Activated CD4-positive, alpha-beta T cell treated with anti-CD3 and anti-CD28 coated beads for 48 hours (primary cell): ENCODE measurements at regions not wholly inside any gene's neighbourhood (a gene's known extent, or its start where the extent isn't known, plus 50 kb on each side); places are given as distances from the start of the nearest gene placed in this dataset.
"Not testable (repeated sequence)": the region's sequence is repeated elsewhere in the genome, so short reads cannot be mapped to it uniquely, and the experiment has no call there.

ENCODE experiments used
- DNase-seq: peaks from one replicate; pipeline ENCODE4 v3.0.0-alpha.2; 2020

DNA sequence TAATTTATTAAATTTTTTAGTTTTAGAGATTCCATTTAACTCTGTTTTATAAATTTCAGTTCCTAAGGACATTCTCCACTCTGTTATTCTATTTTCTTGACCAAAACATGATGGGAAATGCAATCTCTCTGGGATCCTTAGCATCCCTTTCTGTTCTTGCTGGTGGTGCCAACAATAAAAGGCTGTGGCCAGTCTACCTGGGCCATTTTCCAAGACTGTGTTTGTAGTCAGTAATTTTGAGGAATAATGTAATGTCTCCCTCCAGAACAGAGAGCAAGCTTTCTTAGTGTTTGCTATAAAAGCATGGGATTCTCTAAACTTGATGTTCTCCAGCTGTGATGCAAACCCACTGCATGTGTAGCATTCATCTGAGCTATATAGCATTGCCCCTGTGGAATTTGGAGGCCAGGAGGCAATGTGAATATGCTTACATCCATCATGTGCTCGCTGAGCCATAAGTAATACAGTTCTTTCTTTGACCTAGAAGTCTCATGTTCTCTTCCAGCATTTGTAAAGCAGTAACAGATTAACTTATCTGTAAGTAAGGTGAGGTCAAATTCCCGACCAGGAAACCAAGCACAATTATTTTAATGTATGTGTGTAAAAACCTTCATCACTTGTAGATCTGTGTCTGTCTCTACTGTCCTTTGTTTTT is 211.5 kb upstream of the TAS2R1 start:
- no peak for DNase-seq

DNA sequence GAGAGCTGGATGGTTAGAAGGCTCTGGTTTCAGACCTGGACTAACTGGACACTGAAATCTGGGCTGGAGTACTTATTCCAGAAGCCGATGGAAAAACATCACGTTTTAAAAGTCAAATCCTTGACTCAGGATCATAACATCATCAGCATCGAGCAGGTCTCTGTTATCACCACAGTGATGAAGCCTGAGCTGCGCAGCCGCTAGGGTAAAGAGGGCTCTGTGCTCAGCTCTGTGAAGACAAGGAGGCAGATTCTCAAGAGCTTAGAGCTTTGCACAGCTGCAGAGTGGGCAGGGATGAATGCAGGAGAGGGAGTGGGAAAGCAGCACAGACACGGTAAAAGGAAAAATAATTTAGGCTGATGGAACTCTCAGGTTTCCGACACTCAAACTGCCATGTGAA is 208.8 kb upstream of the TAS2R1 start:
- DNase-seq = no peak

DNA sequence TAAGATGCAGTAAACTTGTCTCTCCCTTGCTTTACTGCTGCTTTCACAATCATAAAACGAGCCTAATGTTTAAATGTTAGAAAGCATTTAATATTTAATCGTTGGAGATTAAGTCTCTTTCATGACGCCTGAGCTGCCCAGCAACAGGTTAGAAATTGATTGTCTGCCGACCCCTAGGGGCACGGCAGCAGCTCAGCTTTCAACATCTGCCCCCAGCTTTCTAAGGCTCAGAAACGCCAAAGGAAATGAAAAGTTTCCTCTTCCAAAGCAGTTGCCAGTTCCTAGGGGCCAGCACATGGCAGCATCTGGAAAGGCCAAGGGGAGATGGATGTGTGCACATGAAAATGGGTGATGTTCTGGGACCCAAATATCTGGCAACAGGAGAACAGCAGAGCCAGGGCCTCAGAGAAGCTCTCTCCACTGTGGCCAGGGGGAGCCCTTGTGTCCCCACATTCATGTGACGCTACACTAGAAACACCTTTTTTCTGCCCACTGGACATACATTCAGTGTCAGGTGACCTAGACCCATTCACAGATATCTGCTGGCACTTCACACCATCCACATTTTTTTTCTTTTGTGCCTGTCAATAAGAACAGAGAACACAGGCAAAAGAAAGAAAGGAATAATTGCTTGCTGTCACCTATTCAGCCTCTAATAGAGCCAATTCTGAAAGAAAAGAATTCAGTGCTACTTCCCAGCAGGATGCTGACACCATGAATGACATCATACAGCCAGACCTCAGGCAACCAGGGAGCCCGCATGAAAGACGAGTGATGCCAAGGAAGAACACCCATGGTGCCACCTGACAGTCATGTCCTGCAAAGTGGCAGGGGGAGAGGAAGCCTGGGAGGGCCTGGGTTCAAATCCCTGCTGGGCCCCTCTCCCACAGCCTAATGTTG is 205.0 kb upstream of the TAS2R1 start:
- no peak for DNase-seq

DNA sequence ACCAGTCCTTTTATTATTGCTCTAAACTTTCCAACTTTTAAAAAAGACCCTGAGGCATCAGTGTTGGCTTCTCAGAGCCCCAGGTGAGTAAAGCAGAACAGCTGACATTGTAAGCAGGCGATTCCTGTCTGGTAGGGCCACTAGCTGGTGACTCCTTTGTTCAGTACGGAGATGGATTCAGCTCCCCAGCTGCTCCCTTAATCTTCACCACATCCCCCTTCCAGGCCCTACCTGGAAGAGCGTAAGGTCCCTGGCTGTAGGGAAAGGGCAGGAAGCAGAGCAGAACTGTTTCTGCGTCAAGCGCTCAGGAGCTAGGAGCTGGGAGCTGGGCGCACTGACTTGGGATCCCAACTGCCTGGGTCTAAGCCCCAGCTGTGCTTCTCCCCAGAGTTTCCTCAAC is 203.7 kb upstream of the TAS2R1 start:
- DNase-seq = no peak

DNA sequence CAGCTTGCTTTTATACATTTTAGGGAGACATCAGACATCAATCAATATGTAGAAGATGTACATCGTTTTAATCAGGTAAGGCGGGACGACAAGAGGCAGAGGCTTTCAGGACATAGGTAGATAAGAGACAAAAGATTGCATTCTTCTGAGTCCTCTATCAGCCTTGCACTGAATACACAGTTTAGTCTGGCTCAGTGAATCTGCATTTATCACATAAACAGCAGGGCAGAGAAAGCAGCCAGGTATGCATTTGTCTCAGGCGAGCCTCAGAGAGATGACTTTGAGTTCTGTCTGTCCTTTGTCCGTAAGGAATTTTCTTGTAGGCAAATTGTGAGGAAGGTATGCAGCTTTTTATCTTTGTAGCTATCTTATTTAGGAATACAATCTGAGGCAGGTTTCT is 202.8 kb upstream of the TAS2R1 start:
- DNase-seq = no peak

DNA sequence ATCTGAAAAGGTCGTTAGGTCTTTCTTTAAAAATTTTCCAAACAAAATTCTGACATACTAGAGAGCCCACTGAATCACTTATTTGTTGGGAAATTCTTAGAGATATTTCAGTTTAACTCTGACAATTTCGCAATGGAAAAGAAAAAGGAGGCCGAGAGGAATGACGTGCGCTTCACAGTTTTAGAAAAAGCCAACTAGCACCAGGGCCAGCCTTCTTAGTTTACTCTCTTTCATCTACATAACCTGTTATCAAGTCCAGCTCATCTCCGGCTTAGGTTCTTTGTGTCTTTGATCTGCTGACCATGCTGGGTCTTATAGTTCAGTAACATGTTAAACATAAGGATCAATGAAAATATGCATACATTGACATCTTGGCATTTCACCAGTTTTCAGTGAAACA is 201.7 kb upstream of the TAS2R1 start:
- no peak for DNase-seq

DNA sequence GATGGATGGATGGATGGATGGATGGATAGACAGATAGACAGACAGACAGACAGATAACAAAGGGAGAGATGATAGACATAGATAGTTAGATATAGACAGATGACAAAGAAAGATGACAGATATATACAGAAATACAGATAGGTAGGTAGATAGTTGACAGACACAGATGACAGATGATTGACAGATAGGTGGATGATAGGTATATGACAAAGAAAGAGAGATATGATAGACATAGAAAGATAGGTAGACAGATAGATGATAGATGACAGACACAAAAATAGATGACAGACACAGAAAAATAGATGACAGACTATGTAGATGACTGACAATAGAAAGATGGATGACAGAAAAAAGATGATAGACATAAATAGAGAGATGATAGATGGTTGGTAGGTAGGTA is 200.0 kb upstream of the TAS2R1 start:
- no peak for DNase-seq

DNA sequence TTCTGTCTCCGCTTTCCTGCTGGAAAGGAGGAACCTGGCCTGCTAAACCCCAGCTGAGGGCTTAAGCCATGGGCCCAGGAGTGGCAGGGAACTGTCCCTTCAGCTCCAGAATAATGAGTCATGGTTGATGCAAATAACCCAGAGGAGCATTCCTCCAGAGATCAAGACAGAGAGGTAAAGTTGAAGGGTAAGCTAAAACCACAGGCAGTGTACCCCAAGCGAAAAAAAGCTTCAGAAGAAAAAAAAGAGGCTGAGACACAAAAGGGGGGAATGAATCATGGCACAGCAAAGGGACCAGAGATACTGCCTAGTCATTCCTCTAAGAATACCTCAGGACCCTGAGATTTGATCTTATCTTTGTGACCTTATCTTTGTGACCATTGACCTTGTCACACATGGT is 199.5 kb upstream of the TAS2R1 start:
- DNase-seq = no peak

DNA sequence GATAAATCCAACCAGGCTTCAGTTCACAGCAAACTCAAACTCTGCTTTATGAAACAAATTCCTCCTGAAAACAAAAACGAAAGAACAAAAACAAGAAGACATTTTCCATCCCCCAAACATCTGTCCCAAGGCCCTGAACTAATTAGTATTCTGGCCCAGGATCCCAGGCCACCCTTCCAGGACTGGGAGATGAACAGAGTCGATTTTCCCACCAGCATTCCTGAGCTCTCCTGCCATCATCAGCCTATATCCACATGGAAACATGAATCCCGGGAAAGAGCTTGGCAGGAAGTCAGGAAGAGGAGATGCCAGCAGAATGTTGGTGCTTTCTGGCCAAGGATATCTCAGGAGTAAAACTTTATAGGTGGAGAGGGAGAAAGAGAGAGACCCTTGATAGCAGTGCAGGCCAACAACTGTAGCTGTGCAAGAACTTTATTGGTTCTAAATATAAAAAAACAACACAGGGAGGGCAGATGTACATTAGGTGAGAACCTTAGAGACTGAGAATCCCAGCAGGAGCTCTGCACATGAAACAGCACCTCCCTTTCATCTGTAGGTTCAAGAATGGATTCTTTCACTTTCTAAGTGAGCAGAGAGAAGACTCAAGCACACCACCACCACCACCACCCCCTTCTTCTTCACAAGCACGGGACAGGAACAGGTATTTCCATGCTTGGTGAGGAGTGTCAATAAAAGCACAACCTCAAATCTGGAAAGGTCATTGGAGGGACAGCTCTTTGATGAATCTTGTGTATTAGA is 190.7 kb upstream of the TAS2R1 start:
- DNase-seq = no peak

DNA sequence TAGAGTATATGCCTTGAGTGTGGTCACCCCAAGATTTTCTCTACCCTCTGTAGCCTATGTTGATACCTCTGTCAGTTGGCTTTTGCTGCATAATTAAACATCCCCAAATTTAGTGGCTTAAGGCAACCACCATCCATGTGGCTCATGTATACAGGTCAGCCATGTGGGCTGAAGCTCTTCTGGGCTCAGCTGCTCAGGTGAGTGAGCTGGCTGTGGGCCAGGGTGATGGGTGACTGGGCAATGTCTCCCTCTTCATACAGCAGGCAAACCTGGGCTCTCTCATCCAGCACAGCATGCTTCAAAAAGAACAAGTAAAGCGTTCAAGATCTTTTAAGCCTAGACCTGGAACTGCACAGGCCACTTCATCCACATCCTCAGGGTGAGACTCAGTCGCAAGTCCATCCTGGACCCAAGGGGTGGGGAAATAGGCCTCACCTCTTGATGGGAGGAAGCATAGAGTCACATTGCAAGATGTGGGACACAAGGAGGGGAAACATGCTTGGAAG is 188.2 kb upstream of the TAS2R1 start:
- no peak for DNase-seq

DNA sequence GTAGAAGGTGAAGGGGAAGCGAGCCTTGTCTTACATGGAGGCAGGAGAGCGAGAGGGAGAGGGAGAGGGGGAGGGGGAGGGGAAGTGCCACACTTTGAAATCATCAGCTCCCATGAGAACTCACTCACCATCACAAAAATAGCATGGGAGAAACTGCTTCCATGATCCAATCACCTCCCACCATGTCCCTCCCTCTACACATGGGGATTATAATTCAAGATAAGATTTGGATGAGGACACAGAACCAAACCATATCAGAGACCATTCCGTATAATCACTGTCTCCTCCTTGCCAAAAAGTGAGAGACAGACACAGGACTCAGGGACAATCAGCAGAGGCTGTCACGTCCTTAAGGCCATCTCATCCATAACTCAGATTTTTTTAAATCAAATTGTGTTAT is 187.7 kb upstream of the TAS2R1 start:
- DNase-seq = no peak

DNA sequence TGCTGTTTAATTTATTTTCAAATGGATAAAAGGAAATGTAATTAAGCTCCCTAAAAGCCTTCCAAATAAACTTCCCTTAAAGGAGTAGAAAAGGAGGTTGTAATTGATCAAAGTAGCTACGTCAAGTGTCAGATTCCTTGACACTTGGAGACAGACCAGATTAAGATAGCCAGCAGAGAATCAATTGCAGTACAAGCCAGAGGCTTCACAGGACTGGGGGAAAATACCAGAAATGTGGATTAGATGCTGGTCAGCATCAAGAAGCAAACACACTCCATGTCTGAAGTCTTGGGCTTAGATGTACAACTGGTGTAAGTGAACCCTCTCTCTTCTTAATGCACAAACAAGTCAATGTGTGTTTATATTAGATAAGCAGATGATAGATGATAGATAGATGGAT is 184.9 kb upstream of the TAS2R1 start:
- DNase-seq = no peak

DNA sequence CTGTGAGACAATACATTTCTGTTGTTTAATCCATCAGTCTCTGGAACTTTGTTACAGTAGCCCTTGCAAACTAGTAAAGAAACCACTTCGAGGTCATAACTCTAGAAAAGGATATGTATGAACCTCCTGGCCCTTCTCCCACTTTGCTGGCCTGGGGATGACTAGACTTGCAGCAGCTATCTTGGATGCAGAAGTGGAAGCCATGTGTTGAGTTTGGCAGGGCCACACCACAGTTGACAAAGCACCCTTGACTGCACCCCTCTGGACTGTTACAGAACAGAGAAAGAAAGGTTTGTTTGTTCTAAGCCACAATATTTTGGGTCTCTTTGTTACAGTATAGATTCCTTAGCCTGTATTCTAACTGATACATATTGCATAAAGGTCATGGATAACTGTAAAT is 183.2 kb upstream of the TAS2R1 start:
- DNase-seq = no peak

DNA sequence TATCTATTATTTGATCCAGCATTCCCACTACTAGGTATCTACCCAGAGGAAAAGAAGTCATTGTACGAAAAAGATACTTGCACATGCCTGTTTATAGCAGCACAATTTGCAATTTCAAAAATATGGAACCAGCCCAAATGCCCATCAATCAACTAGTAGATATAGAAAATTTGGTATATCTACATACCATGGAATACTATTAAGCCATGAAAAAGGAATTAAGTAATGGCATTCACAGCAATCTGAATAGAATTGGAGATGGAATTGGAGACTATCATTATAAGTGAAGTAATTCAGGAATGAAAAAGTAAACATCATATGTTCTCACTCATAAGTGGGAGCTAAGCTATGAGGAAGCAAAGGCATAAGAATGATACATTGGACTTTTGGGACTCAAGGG is 177.2 kb upstream of the TAS2R1 start:
- not testable (repeated sequence) for DNase-seq

DNA sequence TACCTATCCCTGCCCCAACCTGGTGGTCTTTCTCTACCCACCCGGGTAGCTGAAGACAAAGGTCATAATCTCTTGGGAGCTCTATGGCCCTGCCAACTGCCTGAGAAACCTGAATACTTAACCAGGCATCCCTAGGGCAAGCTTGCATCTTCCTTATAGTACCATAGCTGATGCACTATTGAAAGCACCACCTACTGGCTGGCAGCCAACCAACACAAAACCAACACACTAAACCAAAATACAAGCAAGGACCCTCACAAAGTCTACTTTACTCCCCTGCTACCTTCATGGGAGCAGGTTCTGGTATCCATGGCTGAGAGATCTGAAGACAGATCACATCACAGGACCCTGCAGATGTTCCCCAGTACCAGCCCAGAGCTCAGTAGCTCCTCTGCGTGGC is 171.8 kb upstream of the TAS2R1 start:
- DNase-seq = no peak

DNA sequence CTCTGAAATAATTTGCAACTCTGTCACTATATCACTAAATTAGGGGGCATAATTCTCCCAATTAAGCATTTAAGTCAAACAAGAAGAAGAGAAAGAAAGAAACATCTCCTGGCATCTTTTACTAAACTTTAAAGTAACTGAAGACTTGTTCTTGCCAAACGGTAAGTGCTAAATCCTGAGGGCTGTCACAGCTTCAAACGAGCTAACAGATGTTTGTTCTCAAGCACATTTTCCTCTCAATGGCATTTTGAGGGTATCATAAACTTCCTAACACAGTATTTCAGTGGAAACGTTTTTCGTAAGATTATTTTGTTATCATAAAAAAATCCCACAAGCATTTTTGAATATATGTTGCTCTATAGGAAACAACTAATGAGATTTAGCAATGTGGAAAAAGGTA is 169.5 kb upstream of the TAS2R1 start:
- no peak for DNase-seq

DNA sequence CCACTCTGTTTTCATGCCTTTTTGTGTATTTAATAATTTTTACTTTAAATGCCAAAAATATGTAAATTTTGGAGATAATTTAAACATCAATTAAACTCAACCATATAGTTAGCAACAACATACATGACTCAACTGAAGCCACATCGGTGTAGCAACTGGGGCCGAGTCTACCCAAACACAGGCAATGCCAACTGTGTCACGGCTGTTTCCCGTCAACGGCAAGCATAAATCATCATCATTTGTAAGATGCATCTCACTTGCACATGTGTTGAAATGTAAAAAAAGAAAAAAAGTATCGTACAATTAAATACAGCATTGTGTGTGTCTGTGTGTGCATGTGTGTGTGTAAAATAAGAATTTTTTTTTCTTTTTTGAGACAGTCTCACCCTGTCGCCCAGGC is 160.1 kb upstream of the TAS2R1 start:
- DNase-seq = no peak

DNA sequence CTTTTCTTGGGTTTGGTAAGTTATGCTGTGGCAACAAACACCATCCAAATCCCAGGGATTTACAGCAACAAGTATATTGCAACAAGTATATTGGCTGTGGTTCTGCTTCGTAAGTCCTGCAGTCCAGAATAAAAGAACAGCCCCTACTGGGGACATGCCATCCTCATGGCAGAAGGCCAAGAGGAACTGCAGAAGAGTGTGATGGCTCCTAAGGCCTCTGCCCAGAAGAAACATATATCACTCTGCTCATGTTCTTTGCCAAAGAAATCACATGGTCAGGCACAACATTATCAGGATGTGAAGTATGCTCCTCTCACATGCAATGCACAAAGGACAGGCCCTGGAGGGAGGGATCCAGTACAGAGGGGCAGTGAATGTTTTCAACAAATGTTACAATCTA is 159.6 kb upstream of the TAS2R1 start:
- no peak for DNase-seq

DNA sequence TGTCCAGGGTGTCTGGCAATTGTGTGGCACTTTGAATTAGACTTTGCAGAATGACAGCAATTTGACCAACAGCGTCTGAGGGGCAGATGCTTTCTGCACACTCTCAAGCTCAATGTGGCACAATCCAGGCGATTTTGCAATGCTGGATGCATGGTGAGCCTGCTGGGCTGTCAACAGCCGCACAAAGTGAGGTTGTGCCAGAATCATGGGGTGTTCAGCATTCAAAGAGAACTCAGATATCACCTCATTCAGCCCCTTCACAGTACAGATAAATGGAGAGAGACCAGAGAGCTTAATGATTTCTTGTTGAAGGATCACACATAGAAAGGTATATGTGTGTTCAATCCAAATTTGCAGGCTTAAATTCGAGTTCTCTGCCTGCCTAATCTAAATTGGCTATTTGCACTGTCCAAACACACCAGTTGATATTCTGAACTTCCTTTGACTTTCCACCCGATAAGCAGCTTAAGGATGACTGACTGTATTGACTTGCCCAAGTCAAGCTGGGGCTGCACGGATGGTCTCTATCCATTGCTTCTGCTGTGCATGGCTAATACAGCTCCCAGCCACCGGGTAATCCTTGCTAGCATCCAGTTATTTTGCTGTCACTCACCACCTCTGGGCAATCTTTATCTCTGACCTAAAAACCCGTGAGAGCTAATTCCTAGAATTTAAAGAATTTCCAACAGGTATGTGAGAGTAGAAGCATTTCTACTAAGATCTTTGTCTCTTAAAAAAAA is 157.9 kb upstream of the TAS2R1 start:
- DNase-seq = no peak

DNA sequence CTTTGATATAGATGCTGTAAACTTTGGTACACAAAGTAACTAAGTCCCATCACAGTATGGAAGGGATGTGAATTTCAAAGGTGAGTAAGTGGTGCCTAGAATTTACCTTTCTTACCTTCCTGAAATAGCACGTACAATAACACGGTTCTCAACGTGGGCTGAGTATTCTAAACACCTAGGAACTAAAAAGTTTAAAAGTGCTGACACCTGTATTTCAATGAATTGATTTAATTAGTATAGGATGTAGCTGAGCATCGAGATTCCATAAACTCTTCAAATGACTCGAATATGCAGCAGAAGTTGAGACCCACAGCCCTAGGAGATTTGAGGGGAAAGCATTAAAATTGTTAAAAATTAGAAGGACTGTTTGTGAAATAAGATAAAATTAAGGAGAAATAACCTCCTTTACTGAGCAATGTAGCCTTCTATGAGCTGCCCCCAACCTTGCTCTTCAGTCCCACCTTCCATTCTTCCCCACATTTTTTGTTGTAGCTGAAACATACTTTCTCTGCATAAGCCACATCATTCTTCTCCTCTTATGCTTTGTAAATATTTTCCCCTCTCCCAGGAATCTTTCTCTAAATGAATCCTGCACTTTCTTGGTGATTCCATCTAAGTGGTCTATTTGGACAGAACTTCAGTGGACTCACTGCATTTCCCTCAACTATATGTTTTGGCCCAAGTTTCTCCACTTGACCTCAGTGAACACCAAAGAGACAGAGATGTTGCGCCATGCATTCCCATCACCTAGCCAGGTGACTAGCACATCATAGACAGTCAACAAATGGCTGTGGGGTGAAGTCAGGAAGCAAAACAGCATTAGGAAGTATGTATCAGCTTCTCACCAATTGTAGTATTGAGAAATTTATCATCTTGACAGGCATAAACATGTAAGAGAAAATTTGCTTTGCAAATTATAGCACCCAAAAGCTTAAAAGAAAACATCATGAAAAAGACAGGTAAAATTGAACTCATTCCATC is 156.5 kb upstream of the TAS2R1 start:
- no peak for DNase-seq

DNA sequence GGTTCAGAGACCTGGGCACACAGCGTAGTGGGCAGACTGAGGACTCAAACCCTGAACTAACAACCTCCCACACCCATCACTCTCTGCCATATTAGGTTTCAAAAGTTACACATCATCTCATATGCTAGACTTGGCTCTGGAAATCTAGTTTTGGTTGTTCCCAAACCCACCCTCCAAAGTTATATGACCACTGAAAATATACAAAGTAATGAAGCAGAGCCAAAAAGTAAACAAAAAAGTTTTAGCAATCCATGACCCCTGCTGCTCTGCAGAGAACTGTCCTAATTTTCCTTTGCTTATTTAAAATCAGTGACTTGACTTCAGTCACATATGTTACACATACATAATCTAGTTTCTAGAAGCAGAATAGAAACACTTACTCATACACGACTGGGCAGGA is 155.6 kb upstream of the TAS2R1 start:
- no peak for DNase-seq

DNA sequence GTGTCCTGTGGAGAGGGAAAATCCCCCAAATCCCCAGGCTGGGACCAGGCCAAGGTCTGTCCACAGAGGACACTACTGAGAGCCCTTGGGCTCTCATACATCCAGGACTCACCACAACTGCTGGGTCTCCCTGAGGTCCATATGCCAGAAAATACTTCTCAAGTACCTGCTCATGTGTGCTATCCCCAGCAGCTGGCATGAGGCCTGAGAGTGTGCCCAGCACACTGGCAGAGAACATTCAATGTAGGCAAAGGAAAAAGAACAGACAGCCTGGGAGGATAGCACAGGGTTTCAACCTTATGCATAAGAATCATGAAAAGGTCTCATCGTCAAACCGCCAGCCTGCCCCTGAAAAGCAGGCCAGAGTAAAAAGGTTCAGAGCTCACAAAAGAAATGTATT is 154.1 kb upstream of the TAS2R1 start:
- DNase-seq = no peak
